ENCODE measurements at regions not wholly inside any gene's neighbourhood (a gene's known extent, or its start where the extent isn't known, plus 50 kb on each side); places are given as distances from the start of the nearest gene placed in this dataset.
A peak's percentile ranks its signal among the peaks of the same experiment; 100 is the strongest.

DNA sequence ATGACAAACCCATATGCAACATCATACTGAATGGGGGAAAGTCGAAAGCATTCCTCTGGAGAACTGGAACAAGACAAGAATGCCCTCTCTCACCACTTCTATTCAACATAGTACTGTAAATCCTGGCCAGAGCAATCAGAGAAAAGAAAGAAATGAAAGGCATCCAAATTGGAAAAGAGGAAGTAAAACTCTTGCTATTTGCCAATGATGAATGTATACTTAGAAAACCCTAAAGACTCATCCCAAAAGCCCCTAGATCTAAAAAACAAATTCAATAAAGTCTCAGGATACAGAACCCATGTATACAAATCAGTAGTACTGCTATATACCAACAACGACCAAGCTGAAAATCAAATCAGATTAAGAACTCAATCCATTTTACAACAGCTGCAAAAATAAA is 66.9 kb downstream of the SPATA31C2 start:
- no peak overlapping the region for H3K4me3 ChIP-seq (ENCODE audit: low read depth, low read length)
- in situ Hi-C loops (cut with HindIII; ENCODE audit: low sequenced_read_pairs), result no loop called here
- no peak for DNase-seq (ENCODE audit: low read depth)
- no peak for TF ChIP-seq CTCF (IDR thresholded peaks at IDR 0.05; ENCODE audit: low read depth, low read length, missing control alignments)

DNA sequence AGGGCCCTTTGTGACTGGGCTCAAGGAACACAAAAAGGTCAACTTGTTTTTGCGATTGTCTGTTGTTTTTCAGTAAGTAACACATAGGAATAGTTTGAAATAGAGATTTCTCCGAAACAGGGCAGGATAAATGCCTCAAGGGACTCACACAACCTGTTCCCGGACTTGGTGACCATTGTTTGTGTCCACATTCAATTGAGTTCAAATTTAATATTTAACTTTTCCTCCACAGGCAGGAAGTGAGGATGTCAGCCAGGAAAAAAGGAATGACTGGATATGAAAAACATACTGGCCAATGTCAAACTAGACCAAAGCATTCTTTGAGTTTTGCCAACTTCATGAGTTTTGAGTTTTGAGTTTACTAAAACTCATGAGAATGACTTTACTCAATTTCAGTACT is 72.7 kb downstream of the SPATA31C2 start:
- TF ChIP-seq CTCF (IDR thresholded peaks at IDR 0.05; ENCODE audit: low read depth, low read length, missing control alignments), result no peak
- in situ Hi-C loops (cut with HindIII; ENCODE audit: low sequenced_read_pairs), result no loop called here
- no peak for DNase-seq (ENCODE audit: low read depth)
- H3K4me3 ChIP-seq (ENCODE audit: low read depth, low read length), result no peak overlapping the region

DNA sequence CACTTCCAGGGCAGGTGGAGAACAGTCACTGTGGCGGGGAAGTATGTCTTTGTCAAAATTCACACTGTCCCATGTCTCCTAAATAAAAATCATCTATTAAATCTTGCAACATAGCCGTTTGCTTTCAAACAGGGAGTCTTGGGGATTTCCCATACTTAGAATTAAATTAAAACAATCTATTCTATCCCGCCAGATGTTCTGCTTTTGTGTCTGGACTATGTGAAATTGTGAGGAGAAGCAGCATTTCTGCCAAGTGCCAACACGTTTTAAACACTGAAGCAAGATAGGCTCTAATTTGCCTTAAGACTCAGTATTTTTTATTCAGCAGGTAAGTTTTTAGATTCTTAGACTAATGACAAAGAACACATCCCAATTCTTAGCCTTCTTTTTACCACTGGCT is 73.7 kb downstream of the SPATA31C2 start:
- no peak for DNase-seq (ENCODE audit: low read depth)
- H3K4me3 ChIP-seq (ENCODE audit: low read depth, low read length), result no peak overlapping the region
- in situ Hi-C loops (cut with HindIII; ENCODE audit: low sequenced_read_pairs), result no loop called here
- TF ChIP-seq CTCF (IDR thresholded peaks at IDR 0.05; ENCODE audit: low read depth, low read length, missing control alignments), result no peak

- in situ Hi-C loops (cut with HindIII; ENCODE audit: low sequenced_read_pairs), result no loop called here
- TF ChIP-seq CTCF (IDR thresholded peaks at IDR 0.05; ENCODE audit: low read depth, low read length, missing control alignments), result no peak
- H3K4me3 ChIP-seq (ENCODE audit: low read depth, low read length), result no peak overlapping the region
- DNase-seq (ENCODE audit: low read depth), result no peak
Observed at GRCh38 chr9:88060746-88061145, 77.5 kb downstream of the SPATA31C2 start.

GRCh38 chr9:88059469-88059868 is 78.8 kb downstream of the SPATA31C2 start:
- DNase-seq (ENCODE audit: low read depth), result no peak
- no peak overlapping the region for H3K4me3 ChIP-seq (ENCODE audit: low read depth, low read length)
- in situ Hi-C loops (cut with HindIII; ENCODE audit: low sequenced_read_pairs), result no loop called here
- TF ChIP-seq CTCF (IDR thresholded peaks at IDR 0.05; ENCODE audit: low read depth, low read length, missing control alignments), result no peak

- TF ChIP-seq CTCF (IDR thresholded peaks at IDR 0.05; ENCODE audit: low read depth, low read length, missing control alignments), result no peak
- peak; percentile 43 for DNase-seq (ENCODE audit: low read depth)
- in situ Hi-C loops (cut with HindIII; ENCODE audit: low sequenced_read_pairs), result no loop called here
- no peak overlapping the region for H3K4me3 ChIP-seq (ENCODE audit: low read depth, low read length)
Observed at GRCh38 chr9:88056876-88057275, 81.4 kb downstream of the SPATA31C2 start.

Measured in astrocyte of the cerebellum (primary cell).